AG10803 (cell line): ENCODE measurements at regions not wholly inside any gene's neighbourhood (a gene's known extent, or its start where the extent isn't known, plus 50 kb on each side); places are given as distances from the start of the nearest gene placed in this dataset.

Experiments used
- DNase-seq: peaks from one replicate; pipeline ENCODE4 v3.0.0; 2010; ENCODE audit warnings: low read depth
- H3K4me3 ChIP-seq: 2 replicates; pipeline ENCODE4 v1.5.1; 2011; ENCODE audit warnings: mild to moderate bottlenecking, low read length, control low read depth
- TF ChIP-seq, protein P1 (sequence below): conservative IDR thresholded peaks from 2 replicates; pipeline ENCODE4 v1.5.1; 2011; ENCODE audit warnings: mild to moderate bottlenecking, low read length, control low read depth, inconsistent platforms

DNA sequence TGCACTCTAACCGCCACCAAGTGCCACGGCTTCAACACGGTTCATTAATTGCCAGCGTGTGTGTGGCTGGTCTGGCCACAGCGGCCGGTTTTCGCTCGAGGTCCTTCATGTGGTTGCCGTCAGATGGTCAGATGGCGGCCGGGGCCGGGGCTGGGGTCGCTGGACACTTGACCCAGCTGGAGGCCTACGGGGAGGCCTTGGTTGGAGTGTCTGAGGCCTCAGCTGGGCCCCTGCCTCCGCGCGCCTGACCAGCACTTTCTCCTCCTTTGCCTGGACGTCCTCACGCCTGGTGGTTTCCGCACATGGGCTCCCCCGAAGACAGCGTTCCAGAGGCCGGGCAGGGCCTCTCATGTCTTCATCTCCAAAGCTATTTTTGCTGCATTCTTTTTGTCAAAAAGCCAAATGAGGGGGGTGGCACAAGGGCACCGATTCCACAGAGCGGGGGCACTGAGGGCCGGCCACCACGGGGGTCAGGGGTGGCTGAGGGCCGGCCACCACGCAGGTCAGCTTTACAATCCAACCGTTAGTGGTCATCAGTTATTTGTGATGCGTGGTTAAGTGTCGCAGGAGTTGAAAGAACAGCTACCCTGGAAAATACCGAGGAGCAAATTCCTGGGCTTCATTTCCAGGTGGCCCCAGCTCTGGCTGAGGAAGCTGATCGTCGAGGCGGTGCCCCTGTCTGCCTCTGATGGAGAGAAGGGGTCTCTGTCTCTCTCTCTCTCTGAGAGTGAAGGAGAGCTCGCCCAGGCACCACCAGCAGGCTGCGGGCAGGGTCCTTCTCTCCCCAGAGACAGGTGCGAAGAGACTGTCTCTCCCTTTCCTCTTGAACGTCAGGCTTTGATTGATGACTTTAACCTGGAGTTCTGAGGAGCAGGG, 50.5 kb upstream of the FRMD1 start:
- H3K4me3 ChIP-seq = no peak overlapping the region
- TF ChIP-seq, protein P1, sequence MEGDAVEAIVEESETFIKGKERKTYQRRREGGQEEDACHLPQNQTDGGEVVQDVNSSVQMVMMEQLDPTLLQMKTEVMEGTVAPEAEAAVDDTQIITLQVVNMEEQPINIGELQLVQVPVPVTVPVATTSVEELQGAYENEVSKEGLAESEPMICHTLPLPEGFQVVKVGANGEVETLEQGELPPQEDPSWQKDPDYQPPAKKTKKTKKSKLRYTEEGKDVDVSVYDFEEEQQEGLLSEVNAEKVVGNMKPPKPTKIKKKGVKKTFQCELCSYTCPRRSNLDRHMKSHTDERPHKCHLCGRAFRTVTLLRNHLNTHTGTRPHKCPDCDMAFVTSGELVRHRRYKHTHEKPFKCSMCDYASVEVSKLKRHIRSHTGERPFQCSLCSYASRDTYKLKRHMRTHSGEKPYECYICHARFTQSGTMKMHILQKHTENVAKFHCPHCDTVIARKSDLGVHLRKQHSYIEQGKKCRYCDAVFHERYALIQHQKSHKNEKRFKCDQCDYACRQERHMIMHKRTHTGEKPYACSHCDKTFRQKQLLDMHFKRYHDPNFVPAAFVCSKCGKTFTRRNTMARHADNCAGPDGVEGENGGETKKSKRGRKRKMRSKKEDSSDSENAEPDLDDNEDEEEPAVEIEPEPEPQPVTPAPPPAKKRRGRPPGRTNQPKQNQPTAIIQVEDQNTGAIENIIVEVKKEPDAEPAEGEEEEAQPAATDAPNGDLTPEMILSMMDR = no peak
- no peak for DNase-seq

GRCh38 chr6:168128631-168129291, 49.7 kb upstream of the FRMD1 start:
- TF ChIP-seq, protein P1 = no peak
- no peak overlapping the region for H3K4me3 ChIP-seq
- DNase-seq = no peak
